HUDEP-2 (cell line): ENCODE measurements at regions not wholly inside any gene's neighbourhood (a gene's known extent, or its start where the extent isn't known, plus 50 kb on each side); places are given as distances from the start of the nearest gene placed in this dataset.

Experiments used
- DNase-seq, 76 experiments: peaks; one replicate each; lab custom pipeline; 2025; ENCODE audit not compliant: unreplicated experiment in 76 of 76; lab: John Stamatoyannopoulos, UW

DNA sequence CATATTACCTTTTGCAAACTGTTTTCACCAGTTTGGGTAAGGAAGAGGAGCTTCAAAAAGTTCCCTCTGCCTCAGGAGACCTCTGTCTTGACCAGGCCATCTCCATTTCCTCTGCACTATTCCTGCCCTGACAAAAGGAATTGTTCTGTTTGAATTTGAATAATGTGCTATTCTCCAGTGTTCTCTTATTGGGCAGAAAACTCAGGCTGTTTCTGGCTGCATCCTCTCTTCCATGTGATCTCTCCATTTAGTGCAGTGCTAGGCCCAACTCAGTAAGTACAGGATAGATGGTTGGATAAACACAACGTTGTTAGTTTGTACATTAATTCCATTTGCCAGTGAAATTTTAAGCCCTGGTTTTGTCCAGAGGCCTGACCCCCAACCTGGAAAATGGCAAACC is 102.2 kb upstream of the CELF4 start:
- no peak for DNase-seq

GRCh38 chr18:37666991-37667390 is 101.4 kb upstream of the CELF4 start:
- peak in 10 of 76 experiments; percentile 5 to 37 (median 22) for DNase-seq

DNA sequence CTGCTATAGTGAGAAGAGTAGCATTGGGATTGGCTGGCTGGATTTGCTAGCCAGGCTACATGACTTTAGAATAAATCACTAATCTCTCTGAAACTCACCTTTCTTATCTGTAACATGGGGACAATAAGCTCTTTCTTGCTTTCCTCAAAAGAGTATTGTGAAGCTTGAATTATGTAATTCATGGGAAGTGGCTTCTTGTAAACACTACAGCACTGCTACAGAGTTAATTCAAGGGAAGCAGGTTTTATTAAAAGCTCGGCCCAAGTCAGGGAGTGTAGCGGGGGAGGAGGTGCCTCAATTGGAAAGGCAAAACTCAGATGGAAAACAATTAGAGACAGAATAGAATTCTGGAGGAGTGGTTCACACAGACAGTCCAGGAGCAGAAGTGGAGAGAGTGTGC is 100.9 kb upstream of the CELF4 start:
- no peak for DNase-seq

- no peak for DNase-seq
These were observed 99.7 kb upstream of the CELF4 start for GRCh38 chr18:37665346-37665745.

DNA sequence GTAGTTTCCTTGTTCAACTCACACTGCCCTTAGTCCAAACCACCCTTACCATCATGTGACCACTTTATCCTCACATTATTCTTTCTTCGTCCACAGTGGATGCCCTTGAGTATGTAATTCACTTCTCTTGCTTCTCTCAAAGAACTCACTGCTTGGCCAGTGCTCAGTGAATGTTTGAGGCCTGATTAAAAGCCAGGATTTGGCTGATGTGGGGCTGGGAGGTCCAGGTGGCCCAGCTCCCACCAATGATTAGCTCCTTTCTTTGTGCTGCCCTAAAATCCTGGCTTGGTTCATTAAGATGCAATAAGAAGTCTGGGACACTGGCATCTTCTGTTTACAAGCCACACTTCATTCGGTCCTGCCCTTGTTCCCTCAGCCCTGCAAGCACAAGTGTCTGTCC is 97.8 kb upstream of the CELF4 start:
- no peak for DNase-seq

- no peak for DNase-seq
These were observed 97.1 kb upstream of the CELF4 start for GRCh38 chr18:37662546-37663339.

DNA sequence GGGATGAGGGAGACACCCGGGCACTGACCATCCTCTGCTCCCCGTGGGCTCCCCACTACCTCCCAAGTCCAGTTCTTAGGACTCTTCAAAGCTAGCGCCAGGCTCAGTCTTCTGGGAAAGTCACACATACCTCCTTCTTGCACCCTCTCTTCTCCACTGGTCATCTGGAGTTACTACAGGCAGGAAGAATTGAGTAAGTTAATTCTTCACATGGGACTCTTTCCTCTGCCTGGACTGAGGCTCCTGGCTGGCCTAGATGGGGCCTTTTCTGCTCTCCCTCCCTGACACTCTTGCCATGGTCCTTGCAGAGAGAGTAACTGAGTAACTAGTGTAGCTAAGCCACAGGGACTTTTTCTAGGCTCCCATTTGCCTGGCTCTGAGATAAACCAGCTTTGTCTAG is 96.5 kb upstream of the CELF4 start:
- no peak for DNase-seq

- DNase-seq: no peak
These were observed 95.9 kb upstream of the CELF4 start for GRCh38 chr18:37661478-37661877.

- DNase-seq: no peak
These were observed 95.5 kb upstream of the CELF4 start for GRCh38 chr18:37661061-37661460.

GRCh38 chr18:37660658-37661057 is 95.1 kb upstream of the CELF4 start:
- DNase-seq: no peak

GRCh38 chr18:37659906-37660305 is 94.3 kb upstream of the CELF4 start:
- DNase-seq: no peak

GRCh38 chr18:37658894-37659293 is 93.3 kb upstream of the CELF4 start:
- DNase-seq: no peak

GRCh38 chr18:37657493-37657892 is 91.9 kb upstream of the CELF4 start:
- DNase-seq: no peak

GRCh38 chr18:37654731-37655369 is 89.3 kb upstream of the CELF4 start:
- no peak for DNase-seq

DNA sequence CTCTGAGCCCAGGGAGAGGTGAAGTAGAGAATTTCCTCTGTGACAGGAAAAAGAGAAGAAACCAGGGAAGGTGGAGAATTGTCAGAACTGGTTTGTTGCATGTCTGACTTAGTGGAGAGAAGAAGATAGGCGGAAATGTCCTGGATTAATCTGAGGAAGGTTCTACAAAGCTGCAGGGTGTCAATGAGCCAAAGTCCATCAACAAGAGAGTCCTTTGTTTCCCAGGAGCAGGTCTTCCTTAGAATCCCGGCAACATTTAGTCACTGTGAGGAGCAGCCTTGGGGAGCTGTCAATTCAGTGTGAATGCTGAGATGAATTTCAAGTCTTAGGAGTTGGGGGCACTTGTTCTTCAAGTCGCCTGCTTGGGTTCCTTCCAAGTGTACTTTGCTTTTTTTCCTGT is 88.4 kb upstream of the CELF4 start:
- DNase-seq: no peak

- no peak for DNase-seq
These were observed 88.0 kb upstream of the CELF4 start for GRCh38 chr18:37653618-37654017.

DNA sequence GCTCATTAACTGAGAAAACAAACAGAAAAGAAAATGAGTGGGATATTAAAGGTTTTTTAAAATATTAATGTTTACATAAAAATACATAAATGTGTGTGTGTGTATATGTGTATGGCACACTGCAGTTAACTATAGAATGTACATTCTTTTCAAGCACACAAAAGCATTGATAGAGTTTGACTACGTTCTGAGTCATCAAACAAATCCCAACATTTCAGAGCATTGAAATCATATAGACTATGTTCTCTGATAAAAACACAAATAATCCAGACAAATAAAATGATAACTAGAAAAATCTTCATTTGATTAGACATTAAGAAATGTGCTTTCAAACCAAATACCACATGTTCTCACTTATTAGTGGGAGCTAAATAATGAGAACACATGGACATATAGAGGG is 84.3 kb upstream of the CELF4 start:
- no peak for DNase-seq

GRCh38 chr18:37649416-37649815 is 83.8 kb upstream of the CELF4 start:
- DNase-seq: no peak

DNA sequence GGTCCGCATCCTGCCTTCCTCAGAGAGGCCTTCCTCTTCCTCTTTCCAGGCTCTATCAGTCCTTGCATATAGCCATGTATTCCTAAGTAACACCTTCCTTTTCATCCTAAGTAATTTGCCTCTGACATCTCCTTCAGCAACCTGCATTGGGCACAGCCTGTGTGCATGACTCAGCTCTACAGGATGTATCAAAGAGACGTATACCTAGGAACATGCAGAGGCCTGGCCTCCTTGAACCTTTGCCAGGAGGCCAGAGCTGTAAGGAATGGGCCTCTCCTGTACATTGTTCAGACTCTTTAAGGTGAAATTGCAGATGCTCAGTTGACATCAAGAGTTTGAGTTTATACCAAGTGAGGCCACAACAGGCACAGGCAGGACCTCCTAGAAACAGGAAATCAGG is 76.0 kb upstream of the CELF4 start:
- no peak for DNase-seq

GRCh38 chr18:37640504-37640903 is 74.9 kb upstream of the CELF4 start:
- no peak for DNase-seq

- no peak for DNase-seq
These were observed 74.2 kb upstream of the CELF4 start for GRCh38 chr18:37639846-37640245.

- no peak for DNase-seq
These were observed 71.9 kb upstream of the CELF4 start for GRCh38 chr18:37637478-37637850.
